ENCODE measurements at regions not wholly inside any gene's neighbourhood (a gene's known extent, or its start where the extent isn't known, plus 50 kb on each side); places are given as distances from the start of the nearest gene placed in this dataset.

GRCh38 chr2:175464311-175464670, 282.8 kb upstream of the ATP5MC3 start:
- H3K4me3 ChIP-seq (ENCODE audit: low read depth, low read length): no peak overlapping the region
- DNase-seq (ENCODE audit: low read depth): no peak
- TF ChIP-seq CTCF (IDR thresholded peaks at IDR 0.05; ENCODE audit: insufficient read depth, low read length): no peak

GRCh38 chr2:175463589-175464310, 282.2 kb upstream of the ATP5MC3 start:
- no peak overlapping the region for H3K4me3 ChIP-seq (ENCODE audit: low read depth, low read length)
- TF ChIP-seq CTCF (IDR thresholded peaks at IDR 0.05; ENCODE audit: insufficient read depth, low read length): no peak
- no peak for DNase-seq (ENCODE audit: low read depth)

GRCh38 chr2:175463169-175463568, 281.7 kb upstream of the ATP5MC3 start:
- no peak for DNase-seq (ENCODE audit: low read depth)
- TF ChIP-seq CTCF (IDR thresholded peaks at IDR 0.05; ENCODE audit: insufficient read depth, low read length): no peak
- H3K4me3 ChIP-seq (ENCODE audit: low read depth, low read length): no peak overlapping the region

GRCh38 chr2:175462246-175462645, 280.7 kb upstream of the ATP5MC3 start:
- no peak for DNase-seq (ENCODE audit: low read depth)
- no peak for TF ChIP-seq CTCF (IDR thresholded peaks at IDR 0.05; ENCODE audit: insufficient read depth, low read length)

GRCh38 chr2:175461839-175462238, 280.3 kb upstream of the ATP5MC3 start:
- no peak overlapping the region for H3K4me3 ChIP-seq (ENCODE audit: low read depth, low read length)
- TF ChIP-seq CTCF (IDR thresholded peaks at IDR 0.05; ENCODE audit: insufficient read depth, low read length): no peak
- no peak for DNase-seq (ENCODE audit: low read depth)

More at GRCh38 chr2:175462246-175462645, 280.7 kb upstream of the ATP5MC3 start:
- H3K4me3 ChIP-seq (ENCODE audit: low read depth, low read length): no peak overlapping the region

GRCh38 chr2:175457895-175458448, 276.5 kb upstream of the ATP5MC3 start:
- no peak for DNase-seq (ENCODE audit: low read depth)
- no peak for TF ChIP-seq CTCF (IDR thresholded peaks at IDR 0.05; ENCODE audit: insufficient read depth, low read length)
- no peak overlapping the region for H3K4me3 ChIP-seq (ENCODE audit: low read depth, low read length)

Measured in fibroblast of the aortic adventitia (primary cell).